Transverse colon (tissue), 4 donors: ENCODE measurements at regions not wholly inside any gene's neighbourhood (a gene's known extent, or its start where the extent isn't known, plus 50 kb on each side); places are given as distances from the start of the nearest gene placed in this dataset.

Experiments used
- DNase-seq: peaks from one replicate; pipeline ENCODE4 v3.0.0-alpha.2; 2019
- H3K27ac ChIP-seq, 4 donors: fragments of 200-600 bp; sonication (generic); 2 replicates each; pipeline ENCODE4 v1.5.1; 2016 to 2018; ENCODE audit warnings: inconsistent platforms in 4 of 4
- H3K27me3 ChIP-seq: fragments of 200-600 bp; sonication (generic); 2 replicates; pipeline ENCODE4 v1.5.1; 2017; ENCODE audit warnings: inconsistent platforms
- H3K36me3 ChIP-seq, 4 donors: fragments of 200-600 bp; sonication (generic); 2 replicates each; pipeline ENCODE4 v1.5.1; 2017 to 2019; ENCODE audit warnings: inconsistent platforms in 4 of 4
- H3K4me1 ChIP-seq, 4 donors: fragments of 200-600 bp; sonication (generic); 2 replicates each; pipeline ENCODE4 v1.5.1; 2017 to 2020; ENCODE audit warnings: inconsistent platforms in 4 of 4
- H3K4me3 ChIP-seq, 4 donors: fragments of 200-600 bp; sonication (generic); 1 replicate in 1 of 4; 2 replicates in 3 of 4; pipeline versions ENCODE4 v1.5.1 to v1.6.1; 2017 to 2019; ENCODE audit warnings: inconsistent platforms in 4 of 4
- H3K9me3 ChIP-seq, 2 donors: fragments of 200-600 bp; sonication (generic); 2 replicates each; pipeline ENCODE4 v1.5.1; 2017 to 2019; ENCODE audit warnings: inconsistent platforms in 2 of 2
- EP300 ChIP-seq: sonication (generic); formaldehyde crosslinking; IDR thresholded peaks from one replicate; pipeline ENCODE4 v1.6.1; 2017; ENCODE audit warnings: antibody characterized with exemption, low read depth
- POLR2A ChIP-seq: fragments of 450-650 bp; IDR thresholded peaks from one replicate; pipeline ENCODE4 v1.6.1; 2016; ENCODE audit warnings: antibody characterized with exemption, mild to moderate bottlenecking, moderate library complexity
- POLR2AphosphoS5 ChIP-seq, 3 donors: sonication (generic); formaldehyde crosslinking; IDR thresholded peaks; one replicate each; pipeline ENCODE4 v1.6.1; 2016; ENCODE audit warnings: antibody characterized with exemption in 3 of 3
- WGBS, 2 donors: methylation state at CpG; one replicate each; pipeline ENCODE4 v1.1.5; 2018; ENCODE audit warnings: low coverage in 1 of 2; 5-methylcytosine and 5-hydroxymethylcytosine counted together
- in situ Hi-C, 4 donors: fragments of 200-750 bp; cut with MboI; loops; one replicate each; pipeline versions ENCODE4 v1.15.0 to v1.15.1; 2017; ENCODE audit warnings: low sequenced_read_pairs in 3 of 4, low pct_ligation_motif_present in 1 of 4, low pct_unique_long_range_greater_than_20kb in 1 of 4
- intact Hi-C: fragments of 100-400 bp; cut with DNase I; formaldehyde crosslinking; loops from one replicate; pipeline ENCODE4 v1.15.1; 2023; ENCODE audit warnings: low total_unique reads
- TF ChIP-seq, protein P1 (sequence below), 5 experiments: fragments of 200-600 bp in 3 of 5; fragments of 450-650 bp in 2 of 5; sonication (generic) in 3 of 5; IDR thresholded peaks; 1 replicate in 2 of 5; 2 replicates in 3 of 5; pipeline ENCODE4 v1.5.1; 2016 to 2017; ENCODE audit warnings: antibody characterized with exemption in 5 of 5, inconsistent platforms in 3 of 5, mild to moderate bottlenecking in 2 of 5, moderate library complexity in 1 of 5

DNA sequence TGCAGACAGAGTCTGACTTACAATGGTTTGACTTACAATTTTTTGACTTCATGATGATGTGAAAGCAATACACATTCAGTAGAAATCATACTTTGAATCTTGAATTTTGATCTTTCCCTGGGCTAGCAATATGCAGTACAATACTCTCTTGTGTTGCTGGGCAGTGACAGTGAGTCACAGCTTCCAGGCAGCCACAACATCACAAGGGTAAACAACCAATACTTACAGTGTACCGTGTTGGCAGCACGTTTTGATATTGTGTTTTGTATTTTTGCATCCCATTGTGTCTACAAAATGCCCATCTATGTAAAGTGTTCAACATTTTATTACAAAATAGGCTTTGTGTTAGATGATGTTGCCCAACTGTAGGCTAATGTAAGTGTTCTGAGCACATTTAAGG is 150.9 kb downstream of the NTMT2 start:
- intact Hi-C loops = no loop called here
- Histone ChIP-seq H3K27me3 (no peaks in the 10 kb centered on the region), H3K27ac (no peak overlapping the region), H3K4me1 (no peaks in the 10 kb centered on the region), H3K4me3 (no peak overlapping the region), H3K9me3 (no peaks in the 10 kb centered on the region), H3K36me3 (no peaks in the 10 kb centered on the region)
- in situ Hi-C loops = no loop called here
- no peak for TF ChIP-seq EP300
- WGBS, 2 donors = 41 to 55% methylated on average over 2 of the region's 2 CpGs
- no peak for DNase-seq

DNA sequence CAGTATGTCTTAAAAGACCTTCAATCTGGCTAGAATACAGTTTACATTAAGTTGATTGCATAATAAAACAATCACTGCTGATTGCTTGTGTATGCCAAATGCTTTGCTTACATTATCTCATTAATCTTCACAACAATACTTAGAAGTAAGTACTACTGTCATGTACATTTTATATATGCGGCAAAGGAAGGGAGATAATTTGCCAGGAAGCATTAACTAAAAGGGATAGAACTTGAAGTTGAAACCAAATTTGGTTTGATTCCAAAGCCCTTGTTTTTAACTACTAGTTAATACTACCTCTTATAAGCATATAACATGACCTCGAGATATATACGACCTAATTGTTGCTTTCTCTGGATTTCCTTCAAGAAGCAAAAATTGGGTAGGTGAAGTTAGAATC is 155.8 kb downstream of the NTMT2 start:
- Histone ChIP-seq H3K4me3 (no peak overlapping the region), H3K27ac (no peak overlapping the region), H3K4me1 (no peaks in the 10 kb centered on the region), H3K27me3 (no peaks in the 10 kb centered on the region), H3K9me3 (no peaks in the 10 kb centered on the region), H3K36me3 (no peaks in the 10 kb centered on the region)
- intact Hi-C loops (no loop called here), in situ Hi-C loops (no loop called here)
- TF ChIP-seq POLR2AphosphoS5 (IDR thresholded peaks at IDR 0.05) = no peak
- TF ChIP-seq POLR2A = no peak
- TF ChIP-seq EP300 = no peak
- TF ChIP-seq, protein P1, sequence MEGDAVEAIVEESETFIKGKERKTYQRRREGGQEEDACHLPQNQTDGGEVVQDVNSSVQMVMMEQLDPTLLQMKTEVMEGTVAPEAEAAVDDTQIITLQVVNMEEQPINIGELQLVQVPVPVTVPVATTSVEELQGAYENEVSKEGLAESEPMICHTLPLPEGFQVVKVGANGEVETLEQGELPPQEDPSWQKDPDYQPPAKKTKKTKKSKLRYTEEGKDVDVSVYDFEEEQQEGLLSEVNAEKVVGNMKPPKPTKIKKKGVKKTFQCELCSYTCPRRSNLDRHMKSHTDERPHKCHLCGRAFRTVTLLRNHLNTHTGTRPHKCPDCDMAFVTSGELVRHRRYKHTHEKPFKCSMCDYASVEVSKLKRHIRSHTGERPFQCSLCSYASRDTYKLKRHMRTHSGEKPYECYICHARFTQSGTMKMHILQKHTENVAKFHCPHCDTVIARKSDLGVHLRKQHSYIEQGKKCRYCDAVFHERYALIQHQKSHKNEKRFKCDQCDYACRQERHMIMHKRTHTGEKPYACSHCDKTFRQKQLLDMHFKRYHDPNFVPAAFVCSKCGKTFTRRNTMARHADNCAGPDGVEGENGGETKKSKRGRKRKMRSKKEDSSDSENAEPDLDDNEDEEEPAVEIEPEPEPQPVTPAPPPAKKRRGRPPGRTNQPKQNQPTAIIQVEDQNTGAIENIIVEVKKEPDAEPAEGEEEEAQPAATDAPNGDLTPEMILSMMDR (IDR thresholded peaks at IDR 0.05) = no peak
- DNase-seq = no peak
- WGBS, 2 donors = 70 to 83% methylated on average over 3 of the region's 3 CpGs

DNA sequence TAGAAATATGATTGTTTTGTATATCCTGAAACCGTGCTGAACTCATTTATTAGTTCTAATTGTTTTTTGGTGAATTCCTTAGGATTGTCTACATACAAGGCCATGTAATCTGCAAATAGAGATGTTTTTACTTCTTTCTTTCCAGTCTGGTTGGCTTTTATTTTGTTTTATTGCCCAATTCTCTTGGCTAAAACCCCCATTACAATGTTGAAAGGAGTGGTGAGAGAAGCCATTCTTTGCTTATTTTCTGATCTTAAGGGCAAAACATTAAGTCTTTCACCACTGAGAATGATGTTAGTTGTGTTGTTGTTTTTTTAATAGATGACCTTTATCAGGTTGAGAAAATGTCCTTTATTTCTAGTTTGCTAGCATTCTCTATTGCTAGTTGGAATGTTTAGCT is 157.3 kb downstream of the NTMT2 start:
- WGBS, 2 donors = 73 to 88% methylated on average over 1 of the region's 1 CpG
- Histone ChIP-seq H3K4me3 (no peak overlapping the region), H3K27me3 (no peaks in the 10 kb centered on the region), H3K27ac (no peak overlapping the region), H3K9me3 (no peaks in the 10 kb centered on the region), H3K4me1 (no peaks in the 10 kb centered on the region), H3K36me3 (no peaks in the 10 kb centered on the region)
- in situ Hi-C loops = no loop called here
- TF ChIP-seq EP300 = no peak
- TF ChIP-seq POLR2AphosphoS5 (IDR thresholded peaks at IDR 0.05) = no peak
- TF ChIP-seq POLR2A = no peak
- TF ChIP-seq, protein P1 (IDR thresholded peaks at IDR 0.05) = no peak
- intact Hi-C loops = no loop called here
- no peak for DNase-seq

DNA sequence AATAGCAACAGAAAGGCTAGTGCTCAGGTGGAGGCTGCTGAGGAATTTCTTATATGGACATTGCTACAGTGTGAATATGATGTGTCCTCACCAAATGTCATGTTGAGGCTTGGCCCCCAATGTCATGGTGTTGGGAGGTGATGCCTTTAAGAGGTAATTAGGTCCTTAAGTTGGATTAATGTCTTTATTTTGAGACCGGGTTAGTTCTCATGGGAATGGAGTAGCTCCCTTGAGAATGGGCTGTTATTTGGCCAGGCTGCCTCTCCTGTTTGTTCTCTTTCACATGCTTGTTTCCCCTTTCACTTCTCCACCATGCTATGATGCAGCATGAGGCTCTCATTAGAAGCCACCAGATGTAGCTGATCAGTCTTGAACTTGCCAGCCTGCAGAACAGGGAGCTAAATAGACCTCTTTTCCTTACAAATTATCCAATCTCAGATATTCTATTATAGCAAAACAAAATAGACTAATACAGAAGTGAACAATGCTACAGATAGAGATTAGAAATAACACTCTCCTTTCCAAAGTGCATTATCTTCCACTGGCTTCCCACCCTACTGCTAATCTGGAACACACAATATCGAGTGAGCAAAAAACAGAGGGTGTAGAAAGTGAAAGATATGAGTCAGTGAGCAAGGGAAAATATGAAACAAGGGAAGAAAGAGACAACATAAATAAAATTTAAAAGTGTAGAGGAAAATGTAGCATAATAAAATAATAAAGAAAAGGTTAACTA is 160.2 kb downstream of the NTMT2 start:
- H3K27me3 ChIP-seq = no peaks in the 10 kb centered on the region
- H3K4me3 ChIP-seq = no peak overlapping the region
- in situ Hi-C loops (no loop called here), intact Hi-C loops (no loop called here)
- no peaks in the 10 kb centered on the region for H3K4me1 ChIP-seq
- TF ChIP-seq EP300 (no peak), POLR2A (no peak), POLR2AphosphoS5 (IDR thresholded peaks at IDR 0.05) (no peak)
- TF ChIP-seq, protein P1 (IDR thresholded peaks at IDR 0.05) = no peak
- H3K27ac ChIP-seq = no peak overlapping the region
- no peaks in the 10 kb centered on the region for H3K9me3 ChIP-seq
- no peaks in the 10 kb centered on the region for H3K36me3 ChIP-seq
- no peak for DNase-seq
- WGBS, 2 donors = 67 to 91% methylated on average over 2 of the region's 2 CpGs

DNA sequence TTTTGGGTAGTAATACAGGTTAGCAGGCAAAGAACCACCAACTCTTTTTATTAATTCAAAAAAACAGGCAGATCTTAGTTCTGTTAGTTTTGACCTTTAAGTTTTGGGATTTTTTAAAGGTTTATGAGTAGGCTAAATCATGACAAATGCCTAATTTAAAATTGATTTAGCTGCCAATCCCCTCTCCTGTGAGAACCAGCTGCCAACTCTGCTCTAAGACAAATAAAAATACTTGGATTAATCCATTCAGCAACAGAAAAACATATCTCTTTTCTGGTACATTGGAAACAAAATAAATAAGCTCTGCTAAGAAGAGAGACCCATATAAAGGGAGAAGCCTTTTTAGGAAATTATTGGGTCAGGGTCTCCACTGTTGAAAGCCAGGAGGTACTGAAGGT is 160.8 kb downstream of the NTMT2 start:
- in situ Hi-C loops = no loop called here
- Histone ChIP-seq H3K4me1 (no peaks in the 10 kb centered on the region), H3K9me3 (no peaks in the 10 kb centered on the region), H3K27ac (no peak overlapping the region), H3K4me3 (no peak overlapping the region), H3K36me3 (no peaks in the 10 kb centered on the region), H3K27me3 (no peaks in the 10 kb centered on the region)
- DNase-seq = no peak
- TF ChIP-seq POLR2A (no peak), POLR2AphosphoS5 (IDR thresholded peaks at IDR 0.05) (no peak), EP300 (no peak)
- TF ChIP-seq, protein P1 (IDR thresholded peaks at IDR 0.05) = no peak
- intact Hi-C loops = no loop called here
